Activated T-helper 17 cell treated with anti-CD3 and anti-CD28 coated beads, Interleukin-2, amount 50 U/mL, for 72 hours (primary cell): ENCODE measurements at regions not wholly inside any gene's neighbourhood (a gene's known extent, or its start where the extent isn't known, plus 50 kb on each side); places are given as distances from the start of the nearest gene placed in this dataset.
A peak's percentile ranks its signal among the peaks of the same experiment; 100 is the strongest.

Experiments used
- ATAC-seq: fragments of 150-1000 bp; cut with Tn5 transposase; replicated peaks from 2 replicates; pipeline ENCODE4 v1.10.0; 2021; ENCODE audit warnings: mild to moderate bottlenecking, moderate library complexity
- H3K27ac Mint-ChIP-seq: one replicate; pipeline ENCODE4 v1.8.0; 2022; ENCODE audit warnings: mixed read lengths
- H3K27me3 Mint-ChIP-seq: one replicate; pipeline ENCODE4 v1.8.0; 2022; ENCODE audit warnings: mixed read lengths
- H3K36me3 Mint-ChIP-seq: one replicate; pipeline ENCODE4 v1.8.0; 2022; ENCODE audit warnings: low read depth, mild to moderate bottlenecking, mixed read lengths
- H3K4me1 Mint-ChIP-seq: one replicate; pipeline ENCODE4 v1.8.0; 2022; ENCODE audit warnings: mixed read lengths
- H3K4me3 Mint-ChIP-seq: one replicate; pipeline ENCODE4 v1.8.0; 2022; ENCODE audit warnings: mild to moderate bottlenecking, mixed read lengths
- H3K9me3 Mint-ChIP-seq: one replicate; pipeline ENCODE4 v1.8.0; 2022; ENCODE audit warnings: mixed read lengths

- ATAC-seq = no peak
- peaks cover 8% of the 10 kb centered on the region for H3K9me3 Mint-ChIP-seq
- H3K4me3 Mint-ChIP-seq = no peak overlapping the region
- peaks cover 9% of the 10 kb centered on the region for H3K27me3 Mint-ChIP-seq
- H3K36me3 Mint-ChIP-seq = no peaks in the 10 kb centered on the region
- H3K27ac Mint-ChIP-seq = no peak overlapping the region
- no peaks in the 10 kb centered on the region for H3K4me1 Mint-ChIP-seq
Measured at GRCh38 chr12:127533353-127533752, 733.6 kb upstream of the TMEM132C start.

GRCh38 chr12:127536833-127537428 lies 730.0 kb upstream of the TMEM132C start:
- no peak for ATAC-seq
- H3K9me3 Mint-ChIP-seq = peaks cover 5% of the 10 kb centered on the region
- no peak overlapping the region for H3K27ac Mint-ChIP-seq
- no peaks in the 10 kb centered on the region for H3K4me1 Mint-ChIP-seq
- H3K36me3 Mint-ChIP-seq = no peaks in the 10 kb centered on the region
- no peak overlapping the region for H3K4me3 Mint-ChIP-seq
- peaks cover 9% of the 10 kb centered on the region for H3K27me3 Mint-ChIP-seq

GRCh38 chr12:127538316-127538715 lies 728.7 kb upstream of the TMEM132C start:
- no peak for ATAC-seq
- Mint-ChIP-seq H3K27ac (no peak overlapping the region), H3K4me1 (no peaks in the 10 kb centered on the region), H3K4me3 (no peak overlapping the region), H3K27me3 (peaks cover 9% of the 10 kb centered on the region), H3K9me3 (peaks cover 5% of the 10 kb centered on the region), H3K36me3 (no peaks in the 10 kb centered on the region)

- Mint-ChIP-seq H3K36me3 (no peaks in the 10 kb centered on the region), H3K4me1 (no peaks in the 10 kb centered on the region), H3K27me3 (peaks cover 9% of the 10 kb centered on the region), H3K9me3 (peaks cover 5% of the 10 kb centered on the region), H3K4me3 (no peak overlapping the region), H3K27ac (no peak overlapping the region)
- no peak for ATAC-seq
Measured at GRCh38 chr12:127539226-127539858, 727.6 kb upstream of the TMEM132C start.

GRCh38 chr12:127542391-127542790 lies 724.6 kb upstream of the TMEM132C start:
- Mint-ChIP-seq H3K9me3 (no peaks in the 10 kb centered on the region), H3K4me3 (no peak overlapping the region), H3K27ac (no peak overlapping the region), H3K27me3 (peaks cover 2% of the 10 kb centered on the region), H3K36me3 (no peaks in the 10 kb centered on the region), H3K4me1 (no peaks in the 10 kb centered on the region)
- no peak for ATAC-seq

GRCh38 chr12:127542931-127543330 lies 724.0 kb upstream of the TMEM132C start:
- H3K9me3 Mint-ChIP-seq = no peaks in the 10 kb centered on the region
- no peaks in the 10 kb centered on the region for H3K36me3 Mint-ChIP-seq
- no peak overlapping the region for H3K27ac Mint-ChIP-seq
- ATAC-seq = no peak
- no peak overlapping the region for H3K4me3 Mint-ChIP-seq
- peaks cover 2% of the 10 kb centered on the region for H3K27me3 Mint-ChIP-seq
- H3K4me1 Mint-ChIP-seq = no peaks in the 10 kb centered on the region

- H3K36me3 Mint-ChIP-seq = no peaks in the 10 kb centered on the region
- H3K4me3 Mint-ChIP-seq = no peak overlapping the region
- peaks cover 5% of the 10 kb centered on the region for H3K9me3 Mint-ChIP-seq
- no peak overlapping the region for H3K27ac Mint-ChIP-seq
- H3K27me3 Mint-ChIP-seq = peaks cover 3% of the 10 kb centered on the region
- ATAC-seq = no peak
- H3K4me1 Mint-ChIP-seq = no peaks in the 10 kb centered on the region
Measured at GRCh38 chr12:127546721-127547505, 720.1 kb upstream of the TMEM132C start.

GRCh38 chr12:127548123-127548553 lies 718.8 kb upstream of the TMEM132C start:
- H3K36me3 Mint-ChIP-seq = no peaks in the 10 kb centered on the region
- H3K9me3 Mint-ChIP-seq = peaks cover 8% of the 10 kb centered on the region
- peak; percentile 83 for ATAC-seq
- H3K27me3 Mint-ChIP-seq = peaks cover 3% of the 10 kb centered on the region
- no peaks in the 10 kb centered on the region for H3K4me1 Mint-ChIP-seq
- H3K27ac Mint-ChIP-seq = no peak overlapping the region
- H3K4me3 Mint-ChIP-seq = no peak overlapping the region

- ATAC-seq = no peak
- Mint-ChIP-seq H3K9me3 (peaks cover 8% of the 10 kb centered on the region), H3K4me1 (no peaks in the 10 kb centered on the region), H3K4me3 (no peak overlapping the region), H3K27me3 (peaks cover 3% of the 10 kb centered on the region), H3K27ac (peak overlapping the region; percentile 43), H3K36me3 (no peaks in the 10 kb centered on the region)
Measured at GRCh38 chr12:127550271-127550670, 716.7 kb upstream of the TMEM132C start.

- Mint-ChIP-seq H3K4me1 (no peaks in the 10 kb centered on the region), H3K27ac (no peak overlapping the region), H3K36me3 (no peaks in the 10 kb centered on the region), H3K27me3 (peaks cover 3% of the 10 kb centered on the region), H3K9me3 (peaks cover 8% of the 10 kb centered on the region), H3K4me3 (no peak overlapping the region)
- no peak for ATAC-seq
Measured at GRCh38 chr12:127552838-127553237, 714.1 kb upstream of the TMEM132C start.

GRCh38 chr12:127555071-127555470 lies 711.9 kb upstream of the TMEM132C start:
- Mint-ChIP-seq H3K36me3 (no peaks in the 10 kb centered on the region), H3K9me3 (peaks cover 4% of the 10 kb centered on the region), H3K4me1 (peaks cover 7% of the 10 kb centered on the region), H3K4me3 (no peak overlapping the region), H3K27me3 (peaks cover 2% of the 10 kb centered on the region), H3K27ac (no peak overlapping the region)
- no peak for ATAC-seq

GRCh38 chr12:127556231-127556886 lies 710.6 kb upstream of the TMEM132C start:
- peaks cover 4% of the 10 kb centered on the region for H3K9me3 Mint-ChIP-seq
- H3K4me3 Mint-ChIP-seq = no peak overlapping the region
- no peaks in the 10 kb centered on the region for H3K36me3 Mint-ChIP-seq
- peak overlapping the region; percentile 41 for H3K27ac Mint-ChIP-seq
- peaks cover 7% of the 10 kb centered on the region for H3K4me1 Mint-ChIP-seq
- no peaks in the 10 kb centered on the region for H3K27me3 Mint-ChIP-seq
- no peak for ATAC-seq

GRCh38 chr12:127558361-127558760 lies 708.6 kb upstream of the TMEM132C start:
- peak overlapping the region; percentile 93 for H3K27ac Mint-ChIP-seq
- ATAC-seq = no peak
- no peaks in the 10 kb centered on the region for H3K27me3 Mint-ChIP-seq
- no peaks in the 10 kb centered on the region for H3K9me3 Mint-ChIP-seq
- peak overlapping the region; percentile 65 for H3K4me3 Mint-ChIP-seq
- no peaks in the 10 kb centered on the region for H3K36me3 Mint-ChIP-seq
- peaks cover 7% of the 10 kb centered on the region for H3K4me1 Mint-ChIP-seq

- H3K27me3 Mint-ChIP-seq = no peaks in the 10 kb centered on the region
- ATAC-seq = peak; percentile 94
- H3K36me3 Mint-ChIP-seq = no peaks in the 10 kb centered on the region
- peaks cover 7% of the 10 kb centered on the region for H3K4me1 Mint-ChIP-seq
- H3K27ac Mint-ChIP-seq = peak overlapping the region; percentile 93
- peak overlapping the region; percentile 65 for H3K4me3 Mint-ChIP-seq
- peaks cover under 1% of the 10 kb centered on the region for H3K9me3 Mint-ChIP-seq
Measured at GRCh38 chr12:127559349-127560040, 707.5 kb upstream of the TMEM132C start.
